ENCODE measurements at regions not wholly inside any gene's neighbourhood (a gene's known extent, or its start where the extent isn't known, plus 50 kb on each side); places are given as distances from the start of the nearest gene placed in this dataset.
"Not testable (repeated sequence)": the region's sequence is repeated elsewhere in the genome, so short reads cannot be mapped to it uniquely, and the experiment has no call there.

DNA sequence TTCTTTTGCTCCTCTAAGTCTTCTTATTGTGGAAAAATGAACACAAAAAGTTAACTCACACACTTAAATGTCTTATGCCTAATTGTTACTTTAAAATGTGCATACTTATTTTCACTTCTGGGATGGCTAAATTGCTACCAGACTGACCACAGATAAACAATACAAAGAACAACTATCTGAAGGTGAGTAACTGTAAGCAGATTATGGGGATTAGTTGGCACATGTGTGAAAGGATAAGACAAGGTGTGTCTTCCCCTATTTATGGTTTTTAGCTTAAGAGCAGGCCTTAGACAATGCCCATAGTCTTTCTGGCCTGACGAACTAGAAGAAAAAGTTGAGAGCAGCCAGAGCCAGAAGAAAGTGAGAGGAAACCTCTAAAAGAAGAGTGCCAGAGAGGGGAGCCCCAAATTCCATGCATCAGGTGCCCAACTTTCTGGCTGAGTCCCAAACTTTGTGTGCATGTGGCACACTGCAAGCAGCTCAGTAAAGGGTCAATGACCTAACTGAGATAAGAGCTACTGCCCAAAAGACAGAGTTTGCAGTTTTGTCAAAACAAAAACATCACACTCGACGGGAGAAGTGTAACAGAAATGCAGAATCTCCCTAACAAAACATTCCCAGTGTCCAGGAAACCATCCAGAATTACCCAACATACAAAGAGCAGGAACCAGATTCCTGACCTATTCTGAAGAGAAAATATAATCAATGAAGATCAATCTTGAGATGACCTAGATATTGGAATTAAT lies 375.4 kb downstream of the KCNRG start:
- no peak for DNase-seq

DNA sequence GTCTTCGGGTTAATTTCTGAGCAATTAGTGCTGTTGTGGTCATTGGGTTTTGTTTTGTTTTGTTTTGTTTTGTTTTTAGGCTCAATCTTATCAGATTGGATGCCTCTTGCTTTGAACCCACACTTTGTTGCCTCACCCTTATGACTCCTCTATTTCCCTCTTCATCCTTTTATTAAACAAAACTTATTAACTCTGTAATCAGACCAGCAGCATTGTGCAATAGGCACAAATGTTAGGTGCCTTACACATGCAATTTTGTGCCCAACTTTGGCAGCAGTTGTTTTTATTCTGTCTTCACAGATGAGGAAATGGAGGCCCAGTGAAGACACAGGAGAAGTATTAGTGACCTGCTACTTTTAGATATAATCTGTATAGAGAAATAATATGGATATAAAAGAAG lies 377.7 kb downstream of the KCNRG start:
- no peak for DNase-seq

DNA sequence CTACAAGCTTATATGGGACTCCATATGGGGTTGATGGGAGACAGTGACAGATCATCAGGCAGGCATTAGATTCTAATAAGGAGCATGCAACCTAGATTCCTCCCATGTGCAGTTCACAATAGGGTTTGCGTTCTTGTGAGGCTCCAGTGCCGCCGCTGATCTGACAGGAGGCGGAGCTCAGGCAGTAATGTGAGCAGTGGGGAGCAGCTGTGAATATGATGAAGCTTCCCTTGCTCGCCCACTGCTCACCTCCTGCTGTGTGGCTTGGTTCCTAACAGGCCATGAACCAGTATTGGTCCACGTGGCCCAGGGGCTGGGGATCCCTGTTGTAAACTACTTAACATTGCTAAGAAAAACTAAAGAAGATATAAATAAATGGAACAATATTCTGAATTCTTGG lies 378.4 kb downstream of the KCNRG start:
- peak; percentile 74 for DNase-seq

DNA sequence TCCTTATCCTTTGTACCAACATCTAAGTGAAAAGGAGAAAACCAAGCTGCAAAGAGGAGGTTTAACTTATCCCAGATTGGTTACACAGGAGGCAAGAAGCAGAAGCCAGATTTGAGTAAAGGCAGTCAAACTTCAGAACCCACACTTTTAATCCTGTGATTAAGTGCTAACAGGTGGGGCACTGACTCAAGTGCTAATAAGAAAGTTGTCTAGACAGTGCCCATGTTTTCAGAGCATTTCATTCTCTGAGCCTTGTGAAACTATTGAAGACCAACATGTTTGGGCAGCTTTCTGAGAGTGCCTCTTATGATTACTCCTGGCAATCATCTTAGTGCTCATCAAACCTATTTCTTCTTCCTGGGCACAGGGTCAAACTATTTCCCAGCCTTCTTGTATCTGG lies 380.8 kb downstream of the KCNRG start:
- DNase-seq, result peak; percentile 22

DNA sequence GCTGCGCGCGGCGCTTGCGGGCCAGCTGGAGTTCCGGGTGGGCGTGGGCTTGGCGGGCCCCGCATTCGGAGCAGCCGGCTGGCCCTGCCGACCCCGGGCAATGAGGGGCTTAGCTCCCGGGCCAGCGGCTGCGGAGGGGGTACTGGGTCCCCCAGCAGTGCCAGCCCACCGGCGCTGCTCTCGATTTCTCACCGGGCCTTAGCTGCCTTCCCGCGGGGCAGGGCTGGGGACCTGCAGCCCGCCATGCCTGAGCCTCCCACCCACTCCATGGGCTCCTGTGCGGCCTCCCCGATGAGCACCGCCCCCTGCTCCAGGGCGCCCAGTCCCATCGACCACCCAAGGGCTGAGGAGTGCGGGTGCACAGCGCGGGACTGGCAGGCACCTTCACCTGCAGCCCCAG lies 381.4 kb downstream of the KCNRG start:
- DNase-seq, result not testable (repeated sequence)

DNA sequence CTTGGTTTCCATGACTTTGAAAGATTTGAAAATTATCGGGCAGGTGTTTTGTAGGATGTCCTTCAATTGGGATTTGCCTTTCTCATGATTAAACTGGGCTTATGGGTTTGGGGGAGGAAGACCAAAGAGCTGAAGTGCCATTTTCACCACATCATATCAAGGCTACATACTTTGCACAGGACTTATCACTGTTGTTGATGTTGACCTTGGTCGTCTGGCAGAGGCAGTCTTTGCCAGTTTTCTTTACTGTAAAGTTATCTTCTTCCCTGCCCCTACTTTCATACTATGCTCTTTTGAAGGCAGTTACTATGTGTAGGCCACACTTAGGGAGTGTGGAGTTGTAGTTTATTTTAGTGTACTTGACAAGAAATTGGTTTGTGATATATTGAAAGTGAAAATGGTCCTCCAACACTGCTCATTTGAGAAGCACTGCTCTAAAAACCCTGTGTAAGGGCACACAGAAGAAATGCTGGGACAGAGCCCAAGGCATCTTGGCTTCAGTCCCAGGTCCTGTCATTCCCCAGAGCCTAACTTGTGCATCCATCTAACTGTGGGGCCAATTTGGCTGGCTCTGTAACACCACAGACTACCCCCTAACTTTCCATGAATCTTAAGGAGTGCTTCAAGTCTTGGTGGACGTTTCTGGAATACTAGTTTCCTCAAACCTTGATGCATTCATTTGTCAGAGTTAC lies 384.9 kb downstream of the KCNRG start:
- peak; percentile 50 for DNase-seq

DNA sequence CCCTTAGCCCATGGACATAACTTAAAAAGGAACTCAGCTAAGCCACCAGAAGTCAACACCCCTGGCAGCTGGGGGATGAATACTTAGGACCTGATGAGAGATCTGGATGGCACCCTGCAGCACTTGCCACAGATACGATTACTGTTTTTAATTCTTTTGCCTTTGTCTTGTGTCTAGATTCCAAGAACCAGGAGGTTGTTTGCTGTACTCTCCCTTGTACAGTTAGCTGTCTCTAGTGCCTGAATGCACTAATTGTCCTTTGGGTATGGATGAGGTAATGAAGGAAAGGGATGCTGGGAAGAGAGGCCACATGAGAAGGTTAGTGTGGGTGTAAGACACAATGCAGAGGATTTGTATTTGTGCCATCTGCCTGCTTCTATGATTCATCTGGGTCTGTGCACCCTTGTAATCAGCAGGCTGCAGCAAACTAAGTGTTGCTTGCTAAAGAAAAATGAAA lies 385.8 kb downstream of the KCNRG start:
- DNase-seq, result peak; percentile 85

DNA sequence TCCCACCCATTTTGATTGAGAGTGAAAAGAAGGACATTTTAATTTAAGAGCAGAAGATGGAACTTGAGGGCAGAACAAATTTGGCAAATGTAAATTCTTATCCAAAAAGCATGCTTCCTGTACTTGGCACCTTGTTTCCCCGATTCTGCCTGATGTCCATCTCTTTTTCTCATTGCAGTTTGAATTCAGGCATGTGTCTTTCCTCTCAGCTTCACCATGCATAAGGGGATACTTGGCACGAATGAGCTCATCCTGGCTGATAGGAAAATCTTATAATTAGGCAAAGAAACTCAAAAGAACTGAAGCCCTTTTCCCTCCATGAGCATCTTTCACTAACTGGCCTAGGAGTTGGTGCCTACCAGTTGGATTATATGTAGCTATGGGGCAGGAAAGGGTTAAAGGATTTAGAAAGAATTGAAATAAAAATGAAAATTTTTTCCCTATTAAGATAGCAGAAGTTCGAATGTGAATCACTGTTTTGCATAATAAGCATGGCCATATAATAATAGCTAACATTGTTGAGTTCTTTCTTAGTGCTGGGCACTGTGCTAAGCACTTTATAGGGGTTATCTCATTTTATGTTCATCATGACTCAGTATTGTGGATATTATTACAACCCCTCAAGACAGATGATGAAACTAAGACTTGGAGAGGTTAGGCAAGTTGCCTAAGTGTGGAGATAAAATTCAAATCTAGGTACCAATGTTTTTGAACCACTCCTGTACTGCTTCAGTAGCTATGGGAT lies 386.6 kb downstream of the KCNRG start:
- peak; percentile 67 for DNase-seq

DNA sequence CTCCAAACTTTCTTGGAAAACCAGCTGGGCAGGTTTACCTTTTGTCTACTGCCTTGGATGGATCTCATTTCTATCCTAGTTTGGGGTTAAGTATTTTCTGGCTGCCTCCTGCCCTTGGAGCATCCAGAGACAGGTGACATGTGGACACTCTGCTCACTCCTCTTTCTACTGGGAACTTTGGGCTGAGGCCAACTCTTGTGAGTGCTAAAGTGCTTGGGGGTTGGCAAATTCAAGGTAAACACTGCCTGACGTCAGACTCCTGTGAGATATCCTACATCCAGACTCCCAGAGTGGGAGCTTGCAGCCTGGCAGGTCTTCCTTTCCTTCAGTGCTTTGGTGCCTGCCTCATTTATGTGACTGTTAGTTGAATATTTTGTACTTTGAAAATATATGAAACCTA lies 388.1 kb downstream of the KCNRG start:
- no peak for DNase-seq

DNA sequence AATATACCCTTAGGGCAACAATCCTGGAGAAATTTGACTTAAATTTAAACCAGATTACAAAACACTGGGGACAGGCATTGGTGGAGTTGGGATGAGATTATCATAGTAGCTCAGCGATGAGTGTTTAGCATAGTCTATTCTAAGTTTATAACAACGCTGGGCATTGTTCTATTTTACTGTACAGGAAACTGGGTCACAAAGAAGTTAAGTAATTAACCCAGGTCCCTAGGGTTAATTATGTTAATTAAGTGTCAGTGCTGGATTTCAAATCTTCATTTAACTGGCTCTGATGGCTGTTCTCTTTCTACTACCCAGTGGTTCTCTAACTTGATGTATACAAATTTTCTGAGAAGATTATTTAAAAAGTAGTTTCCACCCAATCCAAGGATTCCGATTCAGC lies 388.9 kb downstream of the KCNRG start:
- DNase-seq, result no peak

DNA sequence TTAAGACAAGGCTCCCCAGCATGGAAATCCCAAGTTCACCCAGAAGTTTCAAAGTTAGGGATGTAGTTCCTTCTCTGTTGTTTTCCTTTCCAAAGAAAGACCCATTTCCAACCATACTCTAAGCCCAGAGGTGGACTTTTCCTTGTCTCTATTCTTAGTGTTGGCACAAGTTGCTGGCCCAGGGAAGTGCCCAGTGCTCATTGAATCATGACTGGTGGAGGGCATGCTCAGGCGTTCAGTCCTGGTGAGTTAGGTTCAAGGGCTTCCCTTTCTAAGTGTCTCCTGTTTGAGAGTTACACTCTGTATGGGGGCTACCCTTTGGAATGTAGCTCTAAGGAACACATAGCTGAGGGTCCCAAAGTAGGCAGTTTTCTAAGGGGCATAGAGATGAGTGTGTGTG lies 389.5 kb downstream of the KCNRG start:
- DNase-seq, result no peak

DNA sequence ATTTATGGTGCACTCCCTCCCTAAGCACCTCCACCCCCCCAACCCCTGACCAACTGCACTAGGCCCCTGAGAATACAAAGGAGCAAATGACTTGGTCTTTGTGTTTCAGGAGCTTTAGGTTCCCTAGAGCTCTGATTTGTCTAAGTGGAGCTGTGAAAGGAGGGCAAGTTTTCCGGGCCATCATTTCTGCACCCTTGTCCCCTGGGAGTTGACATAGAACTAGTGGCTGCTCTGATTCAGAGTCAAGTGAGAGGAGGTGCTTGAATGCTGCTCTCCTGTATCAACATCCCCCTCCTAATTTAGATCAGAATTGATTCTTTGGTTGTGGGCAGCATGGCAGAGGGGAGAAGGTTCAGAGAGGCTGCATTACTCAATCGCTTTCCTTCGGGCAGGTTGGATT lies 391.6 kb downstream of the KCNRG start:
- DNase-seq, result no peak

DNA sequence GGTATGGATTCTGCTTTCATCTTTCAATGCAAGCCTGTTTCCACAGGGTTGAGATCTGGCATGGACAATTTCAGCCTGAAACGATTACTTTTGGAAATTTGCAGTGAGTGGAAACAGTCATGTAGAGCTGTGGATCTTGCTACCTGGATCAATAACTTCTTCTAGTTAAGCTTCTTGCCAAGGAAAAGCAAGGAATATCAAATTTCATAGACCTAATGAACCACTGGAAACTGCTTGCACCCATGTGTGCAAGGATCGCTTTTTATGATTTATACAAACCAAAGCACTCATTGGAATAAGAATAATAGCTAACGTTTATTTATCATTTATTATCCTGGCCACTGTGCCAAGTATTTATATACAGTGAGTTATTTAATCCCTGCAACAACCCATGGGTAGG lies 392.8 kb downstream of the KCNRG start:
- DNase-seq, result no peak

DNA sequence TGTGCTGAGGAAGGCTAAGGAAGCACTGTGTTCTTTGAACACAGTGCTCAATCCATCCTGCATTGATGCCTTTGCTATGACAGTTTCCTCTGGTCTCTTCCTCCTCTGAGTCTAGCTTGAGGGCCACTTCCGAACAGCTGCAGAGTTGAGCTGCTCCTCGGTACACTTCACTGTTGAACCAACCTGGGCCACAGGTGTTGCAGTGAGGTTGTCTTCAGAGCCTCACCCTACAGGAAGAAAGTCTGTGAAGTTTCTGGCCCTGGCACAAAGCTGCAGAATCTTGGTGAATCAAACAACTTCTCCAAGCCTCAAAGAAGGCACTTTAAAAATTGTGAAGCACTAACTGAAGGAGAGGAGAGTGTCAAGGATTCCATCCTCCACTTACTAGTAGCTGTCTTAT lies 394.0 kb downstream of the KCNRG start:
- no peak for DNase-seq

DNA sequence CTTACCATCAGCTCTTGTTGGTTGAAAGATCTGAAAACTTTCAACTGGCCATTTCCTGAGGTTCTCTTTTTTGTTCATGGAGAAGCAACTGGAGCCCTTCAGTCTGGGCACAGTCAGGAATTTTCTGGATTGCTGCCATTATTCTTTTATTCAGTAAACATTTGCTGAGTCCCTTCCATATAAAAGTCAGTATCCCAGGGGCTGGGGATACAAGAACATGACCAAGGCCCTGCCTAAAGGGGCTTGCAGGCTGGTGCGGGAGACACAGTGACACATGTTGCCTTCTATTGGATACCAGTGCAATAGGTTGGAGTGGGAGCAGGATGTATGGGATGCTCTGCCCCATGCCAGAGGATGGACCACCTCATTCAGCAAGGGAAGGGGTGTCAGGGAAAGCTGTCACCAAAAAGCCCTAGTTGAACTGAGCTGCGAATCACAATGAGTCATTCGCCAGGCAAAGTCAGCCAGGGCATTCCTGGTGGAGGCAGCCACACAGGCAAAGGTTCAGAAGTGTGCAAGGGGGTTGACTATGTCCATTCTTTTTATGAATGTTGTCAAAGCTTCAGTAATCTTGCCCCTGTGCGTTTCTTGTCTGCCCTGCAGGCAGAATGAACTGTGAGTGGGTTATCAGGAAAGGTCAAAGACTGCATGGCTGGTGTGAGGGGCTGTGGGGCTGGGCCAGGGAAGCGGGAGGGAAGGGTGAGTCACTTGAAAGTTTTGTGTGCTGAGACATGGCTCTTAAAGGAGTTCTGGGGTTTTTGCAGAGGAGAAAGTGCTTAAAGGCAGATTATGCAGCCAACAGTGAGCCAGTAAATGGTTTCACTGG lies 395.9 kb downstream of the KCNRG start:
- DNase-seq, result peak; percentile 86

DNA sequence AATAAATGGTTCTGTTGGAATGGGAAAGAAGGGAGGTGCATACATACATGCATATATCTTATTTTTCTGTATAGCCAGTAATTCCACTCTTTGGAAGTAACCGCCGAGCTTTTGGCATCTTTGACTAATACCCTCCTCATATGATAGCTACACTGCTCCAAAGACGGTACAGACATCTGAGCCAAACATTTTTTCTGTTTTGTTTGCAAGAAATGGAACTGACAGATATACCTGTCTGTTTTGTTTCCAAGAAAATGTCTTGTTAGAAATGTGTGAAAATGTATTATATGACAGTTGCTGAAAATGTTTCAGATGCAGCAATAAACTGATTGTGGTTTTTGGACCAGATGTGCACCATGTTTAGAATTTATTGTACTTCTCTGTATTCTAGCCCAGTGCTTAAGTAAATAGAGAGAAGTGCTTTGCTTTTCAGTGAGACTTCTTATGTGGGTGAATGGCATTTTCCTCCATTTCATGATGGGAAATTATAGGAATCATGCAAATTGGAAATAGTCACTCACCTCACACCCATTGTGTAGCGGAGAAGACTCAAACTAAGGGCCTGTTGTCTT lies 396.9 kb downstream of the KCNRG start:
- DNase-seq, result peak; percentile 46

DNA sequence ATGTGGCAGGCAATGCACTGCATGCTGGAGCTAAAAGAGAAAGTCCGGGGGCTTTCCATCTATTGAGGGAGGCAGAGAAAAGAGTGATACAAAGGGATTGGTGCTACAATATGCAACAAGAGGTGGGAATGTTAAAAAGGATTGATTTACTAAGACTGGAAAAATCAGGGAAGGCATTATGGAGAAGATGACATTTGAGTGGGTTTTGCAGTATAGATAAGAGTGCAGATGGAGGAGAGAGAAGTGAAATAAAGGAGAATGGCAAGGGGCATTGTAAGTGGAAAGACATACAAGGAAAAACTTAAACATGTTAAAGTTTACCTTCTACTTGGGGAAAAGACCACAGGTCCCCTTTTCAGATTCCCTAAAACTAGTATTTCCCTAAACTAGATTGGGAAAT lies 399.4 kb downstream of the KCNRG start:
- no peak for DNase-seq

DNA sequence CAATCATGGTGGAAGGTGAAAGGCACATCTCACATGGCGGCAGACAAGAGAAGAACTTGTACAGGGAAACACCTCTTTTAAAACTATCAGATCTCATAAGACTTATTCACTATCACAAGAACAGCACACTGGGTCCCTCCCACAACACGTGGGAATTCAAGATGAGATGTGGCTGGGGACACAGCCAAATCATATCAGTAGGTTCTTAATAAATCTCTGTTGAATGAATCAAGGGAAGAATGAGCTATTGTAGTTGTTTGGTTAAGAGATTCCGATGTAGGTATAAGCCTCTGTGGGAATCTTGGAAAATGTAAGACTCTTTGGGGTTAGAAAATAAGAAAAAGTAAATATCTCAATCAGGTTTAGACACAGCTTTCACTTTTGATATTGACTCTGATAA lies 400.2 kb downstream of the KCNRG start:
- peak; percentile 20 for DNase-seq

DNA sequence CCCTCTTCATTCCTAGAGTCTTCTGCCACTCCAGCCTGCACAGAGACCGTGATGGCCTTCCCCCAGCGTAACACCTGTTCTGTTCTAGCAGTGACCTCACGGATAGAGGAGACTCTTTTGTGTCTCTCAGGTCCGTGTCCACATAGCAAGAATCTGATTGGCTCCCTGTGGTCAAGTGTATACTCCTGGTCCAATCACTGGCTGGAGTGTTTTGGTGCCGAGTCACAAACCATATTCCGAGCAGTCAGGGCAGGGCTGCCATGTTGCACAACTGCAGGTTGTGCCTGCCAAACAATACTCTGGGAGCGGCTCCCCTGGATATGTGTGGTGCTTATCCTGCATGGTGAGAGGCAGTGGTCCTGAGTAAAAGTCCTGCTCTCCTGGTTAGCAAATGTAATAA lies 402.4 kb downstream of the KCNRG start:
- DNase-seq, result no peak

DNA sequence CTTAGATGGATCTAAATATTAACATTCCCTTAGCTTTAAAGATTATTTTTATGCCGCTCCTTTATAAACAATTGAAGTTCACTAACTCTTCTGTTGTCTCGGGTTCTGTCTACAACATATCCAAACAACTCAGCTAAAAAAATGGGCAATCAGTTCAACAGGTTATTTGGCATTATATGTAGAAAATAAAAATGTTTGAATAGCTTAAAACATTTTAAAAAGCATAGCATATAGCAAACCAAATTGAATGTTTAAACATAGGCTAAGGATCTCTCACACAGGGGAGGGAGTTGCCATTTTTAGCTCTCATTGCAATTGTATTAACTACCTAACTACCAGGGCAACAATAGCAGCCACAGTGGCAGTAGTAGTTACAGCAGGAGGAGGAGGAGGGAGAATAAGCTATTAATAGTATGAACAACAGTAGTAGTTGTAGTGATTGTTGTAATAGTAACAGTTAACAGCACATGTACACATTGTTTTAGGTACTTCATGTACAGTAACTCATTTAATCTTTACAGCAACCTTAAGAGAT lies 404.2 kb downstream of the KCNRG start:
- no peak for DNase-seq

DNA sequence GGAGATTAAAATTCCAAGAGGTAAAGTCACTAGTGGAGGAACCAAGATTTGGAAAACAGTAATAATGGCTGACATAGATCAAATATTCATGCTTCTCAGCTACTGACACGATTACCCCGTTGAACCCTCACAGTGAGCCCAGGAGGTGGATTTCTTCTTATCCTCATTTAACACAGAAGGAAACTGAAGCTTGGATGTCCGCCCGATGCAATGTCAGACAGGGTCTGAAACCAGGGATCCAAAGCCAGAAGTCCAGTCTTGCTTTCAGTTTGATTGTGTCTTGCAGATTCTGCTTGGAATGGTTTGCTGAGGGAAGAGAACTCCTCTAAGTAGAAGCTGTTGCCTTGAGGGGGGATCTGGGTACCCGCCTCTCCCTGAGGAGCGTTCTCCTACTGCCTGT lies 404.7 kb downstream of the KCNRG start:
- no peak for DNase-seq

Data from fibroblast of skin of abdomen (primary cell).